Kidney tubule cell (primary cell): ENCODE measurements at regions not wholly inside any gene's neighbourhood (a gene's known extent, or its start where the extent isn't known, plus 50 kb on each side); places are given as distances from the start of the nearest gene placed in this dataset.

Experiments
- DNase-seq: peaks from one replicate; pipeline ENCODE4 v3.0.0-alpha.2; 2018; ENCODE audit warnings: low spot score

DNA sequence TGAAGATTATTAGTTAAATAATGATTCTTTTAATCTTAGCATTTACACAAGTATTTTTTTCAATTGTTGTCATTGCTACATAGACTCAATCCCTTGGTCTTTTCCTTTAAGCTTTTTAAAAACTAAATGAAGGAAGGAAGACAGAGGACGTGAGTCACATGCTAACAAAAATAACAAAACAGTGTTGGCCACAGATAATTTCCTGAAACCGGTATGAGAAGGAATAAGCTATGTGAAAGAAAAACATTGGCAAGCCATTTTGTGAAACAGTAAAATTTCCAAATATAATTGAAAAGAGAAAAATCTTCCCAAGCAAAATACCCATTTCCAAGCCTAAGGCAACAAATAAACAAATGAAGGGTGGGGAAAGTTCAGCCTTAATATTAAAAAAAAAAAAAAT, 223.0 kb downstream of the AHR start:
- DNase-seq, result peak; percentile 77

DNA sequence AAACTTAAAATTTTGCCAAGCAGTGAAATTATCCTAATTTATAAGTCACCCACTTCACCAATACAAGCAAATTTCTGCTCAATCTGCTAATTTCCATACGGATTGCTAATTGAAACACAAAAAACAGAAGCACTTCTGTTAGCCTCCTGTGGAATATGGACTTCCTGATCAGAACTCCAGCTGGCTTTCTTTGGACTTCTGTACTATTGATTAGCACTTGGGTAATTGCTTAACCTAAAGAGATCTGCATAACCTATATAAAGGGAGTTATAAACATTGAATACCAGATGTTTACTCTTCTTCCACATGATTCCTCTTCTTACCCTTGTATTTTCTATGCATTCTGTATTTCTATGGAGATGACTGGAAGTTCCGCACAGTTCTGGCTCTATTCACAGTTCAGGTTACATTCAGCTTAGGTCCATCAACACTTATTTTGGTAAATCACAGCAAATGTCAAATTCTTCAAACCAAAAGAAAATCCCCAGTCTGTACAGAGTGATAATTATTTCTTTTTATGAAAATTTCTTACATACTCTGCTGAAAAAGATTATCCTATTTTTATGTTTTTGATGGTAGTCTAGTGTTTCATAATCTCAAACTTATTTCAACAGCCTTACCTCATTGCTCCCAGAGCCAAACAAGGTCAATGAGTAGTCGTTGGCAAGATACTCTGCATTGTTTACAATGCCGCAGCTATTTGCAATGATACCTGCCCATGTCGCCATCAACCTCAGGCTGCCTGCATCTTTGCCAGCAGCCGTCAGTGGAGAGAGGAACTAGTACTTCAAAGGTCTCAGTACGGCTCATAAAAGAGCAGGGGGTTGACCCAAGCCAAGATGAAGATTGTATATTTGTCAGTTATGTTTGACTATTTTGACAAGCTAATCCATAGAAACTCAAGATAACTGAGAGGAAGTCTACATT, 225.6 kb downstream of the AHR start:
- peak; percentile 32 for DNase-seq

DNA sequence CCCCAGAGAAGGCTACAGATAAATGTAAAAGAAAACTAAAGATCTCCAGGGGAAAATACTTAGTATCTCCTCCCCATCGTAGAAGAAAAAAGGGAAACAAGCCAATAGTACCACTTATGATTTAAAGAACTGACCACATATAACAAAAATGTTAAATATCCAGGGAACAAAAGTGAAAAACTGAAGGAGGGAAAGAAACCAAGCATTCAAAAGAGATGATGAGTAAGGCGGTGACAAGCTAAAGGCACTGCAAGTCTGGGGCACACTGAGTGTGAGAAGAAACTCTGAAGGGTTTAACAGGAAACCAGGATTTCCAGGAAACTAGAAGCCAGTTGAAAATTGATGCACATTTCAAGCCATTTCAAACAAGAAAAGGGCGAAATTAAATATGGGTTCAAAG, 226.3 kb downstream of the AHR start:
- DNase-seq, result peak; percentile 32

DNA sequence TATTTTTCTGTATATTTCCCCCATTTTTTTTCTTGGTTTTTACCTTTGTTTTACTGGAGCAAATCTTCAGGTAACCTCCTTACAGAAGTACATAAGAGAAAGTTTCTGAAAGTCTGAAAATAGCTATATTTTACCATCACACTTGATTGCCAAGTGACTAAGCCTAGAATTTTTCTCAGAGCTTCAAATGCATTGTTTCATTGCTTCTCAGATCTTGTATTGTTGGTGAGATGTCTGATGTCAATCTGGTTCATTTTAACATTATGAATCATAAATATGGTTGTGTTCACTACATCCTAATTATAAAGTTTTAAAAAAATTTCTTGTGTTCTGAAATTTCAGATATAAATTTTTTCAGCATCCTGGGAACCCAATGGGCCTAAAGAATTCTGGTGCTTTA, 228.2 kb downstream of the AHR start:
- DNase-seq, result no peak

DNA sequence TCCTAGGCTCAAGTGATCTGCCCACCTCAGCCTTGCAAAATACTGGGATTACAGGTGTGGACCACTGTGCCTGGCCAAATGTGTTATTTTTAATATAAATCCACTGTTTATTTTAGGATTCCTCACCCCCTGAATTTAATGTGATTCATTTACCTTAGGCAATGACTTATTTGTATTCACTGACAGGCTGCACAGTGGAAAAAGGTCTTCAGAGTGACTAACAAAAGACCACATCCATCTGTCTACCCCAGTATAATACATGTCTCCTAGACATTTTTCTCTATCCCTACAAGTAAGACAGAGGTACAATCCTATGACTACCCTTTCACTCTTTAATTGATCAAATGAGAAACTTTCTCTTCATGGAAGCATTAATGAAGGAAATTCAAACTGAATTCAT, 230.2 kb downstream of the AHR start:
- no peak for DNase-seq

DNA sequence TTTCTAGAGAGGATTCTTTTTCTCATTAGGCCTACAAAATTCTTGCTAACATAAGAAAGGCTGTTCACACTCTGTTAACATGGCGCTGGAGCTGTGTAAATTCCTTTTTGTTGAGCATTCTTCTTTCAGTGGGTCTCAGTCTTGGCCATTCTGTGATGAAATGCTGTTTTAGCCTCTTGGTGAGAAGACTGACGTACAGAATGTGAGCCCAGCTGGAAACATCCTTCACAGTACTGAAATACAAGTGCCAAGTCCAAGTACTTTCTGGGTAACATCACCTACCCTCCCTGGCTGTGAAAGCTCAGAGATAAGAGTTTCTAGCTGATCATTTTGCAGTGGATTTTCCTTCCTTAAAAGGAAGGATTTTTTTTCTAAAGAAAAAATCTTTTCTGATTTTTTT, 231.8 kb downstream of the AHR start:
- DNase-seq, result no peak

DNA sequence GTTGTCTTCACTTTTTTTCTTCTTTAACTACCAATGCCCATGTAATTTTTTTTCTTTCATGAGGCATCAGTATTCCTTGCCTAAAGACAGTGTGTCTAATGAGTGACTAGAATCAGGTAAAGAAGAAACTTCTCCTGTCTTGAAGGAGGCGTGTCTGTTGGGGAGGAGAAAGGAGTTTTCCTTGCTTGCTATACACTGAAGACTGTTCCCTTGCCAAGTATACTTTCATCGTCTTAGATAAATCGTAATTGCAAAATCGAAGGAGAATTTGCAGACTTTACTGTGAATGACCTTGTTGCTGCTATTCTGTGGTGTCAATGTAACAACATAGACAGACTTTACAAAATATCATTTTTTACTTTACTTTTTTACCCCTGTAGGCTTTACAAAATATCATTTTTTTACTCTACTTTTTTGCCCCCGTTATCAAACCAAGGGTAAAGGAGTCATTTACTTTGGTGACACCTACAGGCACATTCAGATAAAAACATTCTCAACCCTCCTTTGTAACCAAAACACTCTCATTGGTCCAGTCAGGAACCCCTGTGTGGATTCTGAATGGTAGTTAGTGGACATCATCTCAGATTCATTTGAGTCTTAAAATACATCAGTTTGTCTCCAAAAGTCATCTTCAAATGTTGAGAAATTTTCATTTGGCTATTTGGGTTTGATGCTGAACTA, 232.4 kb downstream of the AHR start:
- DNase-seq, result peak; percentile 26

DNA sequence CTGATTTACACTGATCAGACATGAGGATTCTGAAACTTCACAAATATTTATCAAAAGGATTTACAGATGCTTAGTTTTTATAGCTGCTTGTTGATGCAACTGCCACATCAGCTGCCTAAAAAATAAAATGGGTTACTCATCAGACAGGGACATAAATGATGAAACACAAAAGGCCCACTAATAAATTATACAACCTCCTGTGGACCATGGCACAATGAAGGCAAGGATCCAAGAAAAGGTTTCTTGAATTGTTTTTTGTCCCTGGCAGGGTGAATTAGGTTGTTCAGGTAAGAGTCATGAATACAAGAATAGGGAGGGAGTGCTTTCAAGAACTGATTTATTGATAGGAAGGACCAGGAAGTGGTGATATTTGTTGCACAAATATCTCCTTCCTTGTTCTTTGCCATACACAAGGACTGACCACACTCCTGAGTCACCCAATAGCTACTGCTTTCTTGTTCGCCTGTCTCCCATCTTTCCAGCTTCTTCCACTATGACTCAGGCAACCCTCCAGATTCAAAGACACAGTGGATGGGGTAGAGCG, 234.5 kb downstream of the AHR start:
- DNase-seq, result peak; percentile 98

DNA sequence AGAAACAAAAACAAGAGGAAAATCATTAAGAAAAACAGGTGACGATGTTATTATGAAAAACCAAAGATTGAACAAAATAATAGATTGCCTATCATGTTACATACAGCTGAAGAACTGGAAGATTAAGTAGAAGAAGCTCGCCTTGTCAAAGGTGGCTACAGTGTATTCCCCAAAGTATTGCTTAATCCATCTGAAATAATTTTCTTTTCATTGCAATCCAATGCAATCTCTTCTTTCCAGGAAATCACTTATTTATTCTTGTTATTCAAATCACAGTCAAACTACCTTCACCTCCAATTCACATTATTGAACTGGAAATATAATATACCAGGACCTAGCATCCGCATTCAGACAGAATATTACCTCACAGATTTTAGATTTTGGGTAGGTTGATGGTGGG, 235.9 kb downstream of the AHR start:
- DNase-seq, result no peak

DNA sequence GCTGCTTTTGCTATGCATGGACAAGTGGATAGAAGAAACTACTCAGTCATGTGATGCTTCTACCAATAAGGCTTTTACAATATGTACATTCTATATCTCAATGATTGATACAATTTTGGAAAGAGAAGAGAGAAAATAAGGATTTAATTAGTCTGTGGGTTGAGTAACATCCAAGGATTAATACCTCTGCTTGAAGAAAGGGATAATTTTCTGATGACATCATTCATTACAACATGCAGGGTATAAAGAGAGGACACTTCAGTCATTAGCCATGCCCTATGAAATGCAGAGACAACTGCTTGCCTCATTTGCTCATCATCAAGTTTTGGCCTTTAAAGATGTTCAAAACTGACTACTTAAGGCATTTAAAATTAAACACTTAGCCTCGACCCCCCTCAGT, 237.3 kb downstream of the AHR start:
- DNase-seq, result no peak

DNA sequence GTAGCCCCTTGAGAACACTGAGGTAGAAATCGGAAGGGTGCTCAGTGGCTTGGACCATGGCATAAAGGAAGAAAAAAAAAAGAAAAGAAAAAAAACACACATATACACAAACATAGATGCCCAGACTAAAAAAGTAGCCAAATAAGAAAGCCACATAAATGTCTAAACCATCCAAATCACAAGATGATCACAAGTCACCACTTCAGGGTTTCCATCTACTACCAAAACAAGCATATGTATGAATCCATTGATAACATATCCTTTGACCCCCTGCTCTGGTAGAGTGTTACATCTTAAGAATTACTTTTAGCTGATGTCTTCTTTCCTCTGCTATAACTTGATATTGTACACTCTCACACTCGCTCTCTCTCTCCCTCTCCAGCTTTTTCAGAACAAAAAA, 245.9 kb downstream of the AHR start:
- DNase-seq, result no peak

DNA sequence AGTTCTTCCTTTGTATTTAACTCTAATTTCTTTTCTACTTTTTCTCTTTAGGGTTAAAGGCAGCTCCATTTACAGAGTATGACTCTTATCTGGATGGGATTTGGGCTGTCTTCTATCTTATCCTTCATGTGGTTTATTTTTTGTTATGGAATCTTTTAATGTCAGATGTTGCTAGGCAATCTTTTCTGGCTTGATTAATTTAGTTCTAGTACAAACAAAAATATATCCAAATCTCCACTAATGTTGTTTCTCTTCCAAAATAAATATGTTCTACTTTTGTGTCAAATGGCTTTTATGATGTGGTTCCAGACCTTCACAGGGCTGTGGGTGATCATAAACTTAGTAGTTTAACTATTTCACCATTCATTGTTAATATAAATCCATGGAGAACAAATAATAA, 246.9 kb downstream of the AHR start:
- no peak for DNase-seq

DNA sequence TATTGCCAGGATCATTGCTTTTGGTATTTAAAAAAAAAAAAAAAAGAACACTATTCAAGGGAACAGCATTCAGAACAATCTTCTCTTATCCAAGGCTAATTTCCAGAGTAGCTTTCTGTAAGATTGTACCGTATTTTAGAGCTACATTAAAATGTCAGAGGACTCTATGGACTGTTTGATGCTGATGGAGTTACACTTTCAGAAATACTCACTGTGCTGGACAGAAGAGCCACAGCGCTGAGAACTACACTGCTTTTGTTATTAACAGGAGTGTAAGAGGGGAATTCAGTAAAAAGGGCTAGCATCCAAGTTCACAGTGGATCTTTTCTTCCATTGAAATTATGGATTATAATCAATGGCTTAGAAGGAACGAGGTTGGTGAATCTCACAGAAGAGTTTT, 247.7 kb downstream of the AHR start:
- no peak for DNase-seq

DNA sequence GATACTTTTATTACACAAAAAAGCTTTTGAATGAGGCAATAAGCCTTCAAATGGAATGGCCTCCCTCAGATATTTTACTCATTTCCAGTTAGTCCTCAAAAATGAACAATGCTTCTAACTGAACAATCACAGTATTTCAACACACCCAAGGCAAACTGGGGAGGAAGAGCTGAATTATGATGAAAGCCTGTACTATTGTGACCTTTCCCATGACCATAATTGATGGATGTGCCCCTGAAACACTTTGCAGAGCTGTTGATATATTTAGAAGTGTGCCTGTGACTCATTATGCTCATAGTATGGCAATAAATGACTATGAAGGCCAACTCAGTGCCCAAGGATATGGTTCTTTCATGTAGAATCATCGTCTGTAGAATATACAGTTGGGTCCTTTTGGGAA, 248.1 kb downstream of the AHR start:
- DNase-seq, result no peak

DNA sequence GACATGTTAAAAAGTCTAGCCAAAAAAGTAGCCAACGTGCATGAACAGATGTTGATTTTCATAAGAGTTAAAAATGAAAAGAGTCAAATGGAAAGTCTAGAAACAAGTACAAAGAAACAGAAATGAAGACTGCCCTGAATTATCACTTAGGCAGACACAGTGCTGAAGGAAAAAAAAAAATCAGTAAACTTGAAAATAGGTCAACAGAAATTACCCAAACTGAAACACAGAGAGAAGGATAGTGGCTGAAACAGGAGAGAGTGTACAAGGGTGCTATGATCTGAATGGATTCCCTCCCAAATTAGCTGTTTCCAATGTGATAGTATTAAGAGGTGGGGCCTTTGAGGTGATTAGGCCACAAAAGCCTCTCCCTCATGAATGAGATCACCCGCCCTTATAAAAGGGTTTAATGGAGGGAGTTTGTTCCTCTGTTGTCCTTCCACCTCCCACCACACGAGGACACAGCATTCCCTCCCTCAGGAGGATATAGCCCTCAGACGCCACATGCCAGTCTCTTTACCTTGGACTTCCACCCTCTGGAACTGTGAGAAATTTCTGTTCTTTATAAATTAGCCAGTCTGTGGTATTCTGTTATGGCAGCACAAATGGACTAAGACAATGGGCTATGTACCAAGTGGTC, 249.7 kb downstream of the AHR start:
- DNase-seq, result no peak

DNA sequence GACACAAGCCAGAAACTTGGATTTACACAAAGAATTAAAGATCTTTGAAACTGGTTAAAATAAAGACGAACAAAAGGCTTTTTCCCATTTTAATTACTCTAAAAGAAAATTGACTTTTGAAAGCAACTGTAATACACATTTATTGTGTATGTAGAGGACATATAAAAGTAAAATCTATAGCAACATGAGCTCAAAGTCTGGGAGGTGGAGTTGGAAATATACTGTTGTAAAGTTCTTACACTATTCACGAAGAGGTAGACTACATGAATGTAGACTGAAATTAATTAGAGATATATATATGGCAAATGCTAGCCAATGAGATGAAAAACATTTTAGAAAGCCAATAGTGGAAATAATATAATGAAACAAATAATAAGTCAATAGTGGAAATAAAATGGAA, 251.0 kb downstream of the AHR start:
- no peak for DNase-seq

DNA sequence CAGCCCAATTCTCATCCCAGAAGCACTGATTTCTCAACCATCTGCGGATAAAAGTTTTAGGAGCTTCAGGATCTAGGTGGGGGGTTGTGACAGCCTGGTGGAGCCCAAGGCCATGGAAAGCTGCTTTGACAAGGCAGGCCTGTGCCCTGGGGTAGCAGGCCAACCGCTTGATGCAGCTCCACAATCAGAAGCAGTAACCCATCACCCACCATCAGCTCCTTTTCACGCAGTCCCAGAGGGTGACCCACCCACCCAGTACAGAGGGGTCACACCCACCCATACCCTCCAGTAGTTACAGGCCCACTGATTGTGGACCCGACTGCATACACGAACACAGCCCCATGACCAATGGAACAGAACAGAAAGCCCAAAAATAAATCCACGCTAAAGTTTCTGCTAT, 253.9 kb downstream of the AHR start:
- DNase-seq, result no peak

DNA sequence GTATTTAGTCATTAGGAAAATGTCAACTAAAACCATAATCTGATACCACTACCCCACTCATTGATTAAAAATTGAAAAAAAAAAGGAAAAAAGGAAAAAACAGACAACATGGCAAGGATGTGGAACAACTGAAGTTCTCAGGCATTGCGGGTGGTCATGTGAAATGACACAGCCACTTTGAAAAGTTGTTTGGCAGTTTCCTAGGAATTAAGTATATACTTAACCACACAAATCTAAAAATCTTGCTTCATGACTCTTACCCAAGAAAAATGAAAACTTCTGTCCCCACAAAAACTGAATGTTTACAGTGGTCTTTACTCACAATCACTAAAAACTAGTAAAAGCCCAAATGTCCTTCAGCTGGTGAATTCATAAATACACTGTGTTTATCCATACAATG, 254.5 kb downstream of the AHR start:
- no peak for DNase-seq

DNA sequence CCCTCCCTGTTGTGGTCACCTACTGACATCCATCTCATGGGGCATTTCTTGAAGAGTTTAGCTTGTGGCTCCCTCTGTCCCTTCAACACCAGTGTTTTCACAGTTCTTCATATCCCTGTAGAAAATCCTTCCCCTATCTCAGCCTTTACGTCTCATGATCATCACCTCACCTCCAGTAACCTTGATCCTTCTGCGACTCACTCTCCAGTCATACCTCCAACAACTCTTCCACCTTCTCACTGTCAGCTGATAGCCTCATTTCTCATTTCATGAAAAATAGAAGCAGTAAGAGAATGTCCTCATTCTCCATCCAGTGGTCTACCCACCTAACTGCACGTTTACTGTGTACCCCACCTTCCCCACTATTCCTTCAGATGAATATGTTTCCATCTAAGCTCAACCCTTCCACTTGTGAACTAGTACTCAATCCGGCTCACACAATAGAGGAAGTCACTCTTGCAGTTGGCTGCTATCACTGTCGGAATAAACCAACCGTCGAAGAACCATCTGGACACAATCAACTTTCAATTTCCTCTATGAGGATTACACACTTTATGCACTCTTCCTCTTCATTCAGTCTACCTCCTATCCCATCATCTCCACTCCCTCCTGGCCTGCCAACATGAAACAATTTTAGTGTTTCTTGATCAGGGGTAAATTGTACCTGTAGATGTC, 256.0 kb downstream of the AHR start:
- DNase-seq, result peak; percentile 52

DNA sequence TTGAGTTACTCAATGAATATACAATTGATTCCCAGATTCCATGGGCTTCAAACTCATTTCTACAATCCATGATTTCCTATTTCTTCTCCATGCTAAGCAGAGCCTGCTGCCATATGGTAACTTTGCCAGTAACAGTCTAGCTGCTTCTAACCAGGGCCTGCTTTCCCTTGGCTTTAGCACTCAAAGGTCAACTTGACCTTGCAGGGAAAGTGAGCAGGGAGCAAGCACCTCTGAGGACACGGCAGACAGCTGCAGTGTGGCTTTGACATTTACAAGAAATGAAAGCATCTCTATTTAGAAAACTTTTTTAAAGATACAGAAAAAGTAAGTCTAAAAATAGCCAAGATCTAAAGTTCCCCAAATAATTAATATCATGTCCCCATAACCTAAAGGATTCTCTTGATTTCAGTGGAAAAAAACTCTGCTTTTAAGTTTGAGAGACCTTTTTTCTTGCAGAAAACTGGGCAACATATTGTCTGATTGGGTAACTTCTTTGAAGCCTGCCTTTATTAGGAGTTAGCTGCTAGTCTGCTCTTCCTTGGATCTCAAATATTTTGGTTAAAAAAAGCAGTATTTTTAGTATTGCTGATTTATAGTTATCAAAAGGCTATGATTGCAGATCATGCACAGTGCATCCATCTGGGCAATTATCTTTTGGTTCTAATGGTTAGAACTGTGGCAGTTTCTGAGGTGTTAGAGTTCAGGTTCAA, 257.9 kb downstream of the AHR start:
- DNase-seq, result no peak

DNA sequence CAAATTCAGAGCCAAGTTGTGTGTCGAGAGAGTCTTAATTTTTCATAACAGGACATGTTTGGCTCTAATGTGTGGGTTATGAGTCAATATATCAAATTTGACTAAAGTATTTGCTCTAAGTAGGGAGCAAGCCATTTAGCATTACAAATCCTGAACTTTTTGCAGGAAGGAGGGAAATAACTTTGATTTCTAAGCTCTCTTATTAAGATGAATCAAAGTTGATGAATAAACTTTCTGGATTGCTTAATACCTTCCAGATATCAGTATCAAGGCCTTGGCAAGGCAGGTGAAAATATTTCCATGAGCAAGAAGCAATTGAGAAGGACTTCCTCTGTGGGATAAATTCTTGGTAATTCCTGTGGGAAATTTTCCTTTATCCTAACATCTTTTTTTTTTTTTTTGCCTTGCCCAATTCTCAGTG, 258.8 kb downstream of the AHR start:
- no peak for DNase-seq

DNA sequence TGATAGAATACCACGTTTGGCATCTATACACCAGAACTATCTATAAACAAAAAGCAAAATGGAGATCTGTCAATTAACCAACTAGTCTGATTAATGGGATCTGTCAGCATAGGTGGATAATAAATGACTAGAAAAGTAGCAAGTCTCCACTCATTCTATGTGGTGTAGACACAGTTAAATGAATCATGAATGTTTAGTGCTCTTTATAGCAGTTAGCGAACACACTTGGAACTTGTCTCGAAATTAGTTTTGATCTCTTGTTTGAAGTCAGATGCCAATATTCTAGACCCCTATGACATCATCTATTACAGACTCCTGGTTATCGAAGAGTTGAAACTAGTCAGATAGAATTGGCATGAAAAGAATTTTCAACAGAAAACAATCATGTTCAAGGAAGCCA, 259.7 kb downstream of the AHR start:
- peak; percentile 56 for DNase-seq
